GM23338 (cell line): ENCODE measurements at regions not wholly inside any gene's neighbourhood (a gene's known extent, or its start where the extent isn't known, plus 50 kb on each side); places are given as distances from the start of the nearest gene placed in this dataset.

ENCODE experiments used
- CREB1 ChIP-seq: fragments of 250-450 bp; sonication (Bioruptor Pico); IDR thresholded peaks from 2 replicates; pipeline ENCODE4 v1.5.0; 2020; ENCODE audit warnings: low read depth, mild to moderate bottlenecking, moderate library complexity
- CTCF ChIP-seq, 2 experiments: fragments of 200-600 bp in 1 of 2; sonication (generic) in 1 of 2; conservative IDR thresholded peaks; 2 replicates each; pipeline versions ENCODE4 v1.5.1 to v1.6.1; 2016 to 2017; ENCODE audit warnings: antibody characterized with exemption in 2 of 2, low read depth in 2 of 2, mild to moderate bottlenecking in 2 of 2, moderate library complexity in 1 of 2
- ETS1 ChIP-seq: IDR thresholded peaks from 2 replicates; pipeline ENCODE4 v1.6.1; 2016; ENCODE audit warnings: antibody characterized with exemption
- EZH2 ChIP-seq: fragments of 200-600 bp; sonication (generic); IDR thresholded peaks from one replicate; pipeline ENCODE4 v1.8.0; 2017; ENCODE audit warnings: antibody characterized with exemption, mild to moderate bottlenecking, low read depth; ENCODE audit not compliant: unreplicated experiment
- EZH2phosphoT487 ChIP-seq: fragments of 200-600 bp; sonication (generic); IDR thresholded peaks from one replicate; pipeline ENCODE4 v1.8.1; 2018; ENCODE audit warnings: antibody characterized with exemption; ENCODE audit not compliant: unreplicated experiment
- JUNB ChIP-seq: IDR thresholded peaks from one replicate; pipeline ENCODE4 v1.6.1; 2016; ENCODE audit warnings: antibody characterized with exemption; ENCODE audit not compliant: unreplicated experiment
- POLR2AphosphoS5 ChIP-seq: IDR thresholded peaks from 2 replicates; pipeline ENCODE4 v1.6.1; 2016; ENCODE audit warnings: antibody characterized with exemption, low read depth
- REST ChIP-seq: IDR thresholded peaks from one replicate; pipeline ENCODE4 v1.6.1; 2018; ENCODE audit warnings: antibody characterized with exemption; ENCODE audit not compliant: unreplicated experiment
- STAT1 ChIP-seq: IDR thresholded peaks from one replicate; pipeline ENCODE4 v1.6.1; 2016; ENCODE audit warnings: antibody characterized with exemption; ENCODE audit not compliant: unreplicated experiment
- ZNF114 ChIP-seq: fragments of 250-450 bp; sonication (Bioruptor Pico); IDR thresholded peaks from 2 replicates; pipeline ENCODE4 v1.5.0; 2020; ENCODE audit warnings: mild to moderate bottlenecking, moderate library complexity

- TF ChIP-seq CTCF (conservative IDR thresholded peaks at IDR 0.05; ENCODE audit: low read depth in 2 of 2) (no peak), EZH2phosphoT487 (no peak), POLR2AphosphoS5 (no peak), REST (no peak), EZH2 (no peak), CREB1 (CRISPR knock-in tag) (no peak), ETS1 (no peak), JUNB (no peak), STAT1 (no peak), ZNF114 (CRISPR knock-in tag) (no peak)
Measured at GRCh38 chr12:115233891-115234543, 550.0 kb upstream of the TBX3 start.
